PFSK-1 (cell line): ENCODE measurements at regions not wholly inside any gene's neighbourhood (a gene's known extent, or its start where the extent isn't known, plus 50 kb on each side); places are given as distances from the start of the nearest gene placed in this dataset.

Experiments used
- FOXP2 ChIP-seq: optimal IDR thresholded peaks from 2 replicates; pipeline ENCODE3; 2011; ENCODE audit warnings: borderline replicate concordance, control low read depth, inconsistent platforms; ENCODE audit not compliant: insufficient read depth; ENCODE audit errors: extremely low read length, extremely low read depth
- POLR2AphosphoS5 ChIP-seq: IDR thresholded peaks from 2 replicates; pipeline ENCODE4 v1.6.1; 2012; ENCODE audit warnings: low read depth, mild to moderate bottlenecking, control low read depth, low read length, moderate library complexity
- REST ChIP-seq, 2 experiments: IDR thresholded peaks; 2 replicates each; pipeline versions ENCODE4 v1.6.1 to v1.8.0; 2011 to 2012; ENCODE audit warnings: low read depth in 2 of 2, low read length in 2 of 2, control low read depth in 1 of 2, inconsistent platforms in 1 of 2, mild to moderate bottlenecking in 1 of 2, moderate library complexity in 1 of 2; ENCODE audit not compliant: insufficient read depth in 1 of 2
- SIN3A ChIP-seq: IDR thresholded peaks from 2 replicates; pipeline ENCODE4 v1.6.1; 2012; ENCODE audit warnings: mild to moderate bottlenecking, low read length, moderate library complexity, borderline replicate concordance; ENCODE audit not compliant: insufficient read depth
- TAF1 ChIP-seq: IDR thresholded peaks from 2 replicates; pipeline ENCODE4 v1.6.1; 2012; ENCODE audit warnings: low read length, control low read depth, borderline replicate concordance; ENCODE audit not compliant: insufficient read depth

GRCh38 chr1:188888386-188888785 is 1589.3 kb downstream of the BRINP3 start:
- TF ChIP-seq TAF1, result no peak
- no peak for TF ChIP-seq POLR2AphosphoS5
- no peak for TF ChIP-seq FOXP2
- no peak for TF ChIP-seq SIN3A
- no peak for TF ChIP-seq REST (IDR thresholded peaks at IDR 0.05; ENCODE audit: insufficient read depth in 1 of 2, low read depth in 2 of 2, low read length in 2 of 2)
